HEK293 (cell line): ENCODE measurements at regions not wholly inside any gene's neighbourhood (a gene's known extent, or its start where the extent isn't known, plus 50 kb on each side); places are given as distances from the start of the nearest gene placed in this dataset.

Experiments
- CTCF ChIA-PET: fragments of 350-600 bp; formaldehyde crosslinking; extraction: SDS; loops from one replicate; lab custom pipeline; 2021; ENCODE audit warnings: antibody characterized with exemption; lab: Yijun Ruan, JAX
- POLR2A ChIA-PET: fragments of 300-600 bp; formaldehyde crosslinking; extraction: SDS; loops from one replicate; lab custom pipeline; 2020; ENCODE audit warnings: antibody characterized with exemption, inconsistent platforms; lab: Yijun Ruan, JAX
- H3K27ac ChIP-seq: fragments of 200-500 bp; sonication (Bioruptor generic); 2 replicates; pipeline ENCODE4 v1.5.1; 2014; ENCODE audit warnings: low read depth, low read length, control low read depth, inconsistent platforms; ENCODE audit errors: extremely low read depth
- H3K36me3 ChIP-seq, 2 experiments: fragments of 200-500 bp in 1 of 2; sonication (Bioruptor generic) in 1 of 2; 1 replicate in 1 of 2; 2 replicates in 1 of 2; pipeline ENCODE4 v1.5.1; 2014 to 2017; ENCODE audit warnings: inconsistent platforms in 2 of 2, low read length in 2 of 2; ENCODE audit not compliant: control insufficient read depth in 2 of 2, insufficient read depth in 1 of 2
- H3K4me1 ChIP-seq: fragments of 200-500 bp; sonication (Bioruptor generic); 2 replicates; pipeline ENCODE4 v1.5.1; 2014; ENCODE audit warnings: mild to moderate bottlenecking, low read length, inconsistent platforms; ENCODE audit not compliant: control insufficient read depth, insufficient read depth
- H3K4me3 ChIP-seq: 2 replicates; pipeline ENCODE4 v1.5.1; 2011; ENCODE audit warnings: low read depth, mild to moderate bottlenecking, control low read depth, low read length, moderate library complexity
- H3K9me3 ChIP-seq: fragments of 200-500 bp; sonication (Bioruptor generic); 2 replicates; pipeline ENCODE4 v1.5.1; 2014; ENCODE audit warnings: low read depth, low read length, inconsistent platforms; ENCODE audit not compliant: control insufficient read depth, insufficient read depth
- REST ChIP-seq: fragments of 450-650 bp; formaldehyde crosslinking; IDR thresholded peaks from 2 replicates; pipeline ENCODE4 v1.5.1; 2016; ENCODE audit warnings: missing biosample characterization, missing genetic modification characterization
- SP2 ChIP-seq: fragments of 450-650 bp; formaldehyde crosslinking; IDR thresholded peaks from 2 replicates; pipeline ENCODE4 v1.5.1; 2016; ENCODE audit warnings: missing biosample characterization, missing genetic modification characterization
- ZBTB26 ChIP-seq: fragments of 450-650 bp; formaldehyde crosslinking; optimal IDR thresholded peaks from 2 replicates; pipeline ENCODE3; 2016; ENCODE audit warnings: missing biosample characterization, mild to moderate bottlenecking, missing genetic modification characterization
- ZFP69B ChIP-seq: fragments of 450-650 bp; formaldehyde crosslinking; IDR thresholded peaks from 2 replicates; pipeline ENCODE4 v1.5.1; 2016; ENCODE audit warnings: missing biosample characterization, missing genetic modification characterization
- ZNF112 ChIP-seq: fragments of 450-650 bp; formaldehyde crosslinking; IDR thresholded peaks from 2 replicates; pipeline ENCODE4 v1.5.0; 2017; ENCODE audit warnings: missing biosample characterization, missing genetic modification characterization
- ZNF114 ChIP-seq: fragments of 450-650 bp; formaldehyde crosslinking; IDR thresholded peaks from 2 replicates; pipeline ENCODE4 v1.5.0; 2017; ENCODE audit warnings: missing biosample characterization, missing genetic modification characterization
- ZNF140 ChIP-seq: fragments of 450-650 bp; formaldehyde crosslinking; IDR thresholded peaks from 2 replicates; pipeline ENCODE4 v1.5.1; 2016; ENCODE audit warnings: missing biosample characterization, missing genetic modification characterization
- ZNF19 ChIP-seq: fragments of 450-650 bp; formaldehyde crosslinking; IDR thresholded peaks from 2 replicates; pipeline ENCODE4; 2016; ENCODE audit warnings: missing biosample characterization, missing genetic modification characterization, low read depth
- ZNF214 ChIP-seq: fragments of 450-650 bp; formaldehyde crosslinking; IDR thresholded peaks from 2 replicates; pipeline ENCODE4 v1.5.1; 2017; ENCODE audit warnings: missing biosample characterization, mild to moderate bottlenecking, missing genetic modification characterization, borderline replicate concordance
- ZNF266 ChIP-seq: fragments of 450-650 bp; formaldehyde crosslinking; IDR thresholded peaks from 2 replicates; pipeline ENCODE4 v1.5.1; 2016; ENCODE audit warnings: missing biosample characterization, missing genetic modification characterization, low read depth
- ZNF449 ChIP-seq: fragments of 450-650 bp; formaldehyde crosslinking; IDR thresholded peaks from 2 replicates; pipeline ENCODE4 v1.5.1; 2017; ENCODE audit warnings: missing biosample characterization, mild to moderate bottlenecking, missing genetic modification characterization, moderate library complexity
- ZNF555 ChIP-seq: fragments of 450-650 bp; formaldehyde crosslinking; conservative IDR thresholded peaks from 2 replicates; pipeline ENCODE4 v1.5.1; 2017; ENCODE audit warnings: missing biosample characterization, mild to moderate bottlenecking, missing genetic modification characterization, inconsistent platforms
- ZNF558 ChIP-seq: fragments of 450-650 bp; formaldehyde crosslinking; IDR thresholded peaks from 2 replicates; pipeline ENCODE4 v1.5.1; 2016; ENCODE audit warnings: missing biosample characterization, missing genetic modification characterization
- ZNF561 ChIP-seq: fragments of 450-650 bp; IDR thresholded peaks from 2 replicates; pipeline ENCODE4 v1.5.1; 2018; ENCODE audit warnings: missing biosample characterization, missing genetic modification characterization, borderline replicate concordance
- ZNF610 ChIP-seq: fragments of 450-650 bp; formaldehyde crosslinking; IDR thresholded peaks from 2 replicates; pipeline ENCODE4 v1.5.1; 2016; ENCODE audit warnings: missing biosample characterization, missing genetic modification characterization, borderline replicate concordance
- ZNF623 ChIP-seq: fragments of 450-650 bp; formaldehyde crosslinking; IDR thresholded peaks from 2 replicates; pipeline ENCODE4 v1.5.1; 2016; ENCODE audit warnings: missing biosample characterization, missing genetic modification characterization
- ZNF664 ChIP-seq: fragments of 450-650 bp; formaldehyde crosslinking; IDR thresholded peaks from 2 replicates; pipeline ENCODE4 v1.5.1; 2016; ENCODE audit warnings: missing biosample characterization, missing genetic modification characterization
- TF ChIP-seq, protein P1 (sequence below): fragments of 450-650 bp; formaldehyde crosslinking; IDR thresholded peaks from 2 replicates; pipeline ENCODE4 v1.5.1; 2016; ENCODE audit warnings: missing biosample characterization, missing genetic modification characterization

GRCh38 chr3:117181222-117181621, 471.6 kb downstream of the TUSC7 start (continued):
- no peak for TF ChIP-seq ZBTB26 (tag by site-specific recombination)
- no peak for TF ChIP-seq ZNF623

- Histone ChIP-seq H3K4me3 (no peak overlapping the region), H3K27ac (no peak overlapping the region), H3K36me3 (no peaks in the 10 kb centered on the region), H3K4me1 (no peaks in the 10 kb centered on the region), H3K9me3 (no peaks in the 10 kb centered on the region)
- POLR2A ChIA-PET, result no interaction called here
- TF ChIP-seq ZNF266 (tag by site-specific recombination) (no peak), REST (tag by site-specific recombination) (no peak), ZNF555 (tag by site-specific recombination) (no peak), ZNF114 (tag by site-specific recombination) (no peak), ZNF561 (no peak)
- TF ChIP-seq, protein P1, sequence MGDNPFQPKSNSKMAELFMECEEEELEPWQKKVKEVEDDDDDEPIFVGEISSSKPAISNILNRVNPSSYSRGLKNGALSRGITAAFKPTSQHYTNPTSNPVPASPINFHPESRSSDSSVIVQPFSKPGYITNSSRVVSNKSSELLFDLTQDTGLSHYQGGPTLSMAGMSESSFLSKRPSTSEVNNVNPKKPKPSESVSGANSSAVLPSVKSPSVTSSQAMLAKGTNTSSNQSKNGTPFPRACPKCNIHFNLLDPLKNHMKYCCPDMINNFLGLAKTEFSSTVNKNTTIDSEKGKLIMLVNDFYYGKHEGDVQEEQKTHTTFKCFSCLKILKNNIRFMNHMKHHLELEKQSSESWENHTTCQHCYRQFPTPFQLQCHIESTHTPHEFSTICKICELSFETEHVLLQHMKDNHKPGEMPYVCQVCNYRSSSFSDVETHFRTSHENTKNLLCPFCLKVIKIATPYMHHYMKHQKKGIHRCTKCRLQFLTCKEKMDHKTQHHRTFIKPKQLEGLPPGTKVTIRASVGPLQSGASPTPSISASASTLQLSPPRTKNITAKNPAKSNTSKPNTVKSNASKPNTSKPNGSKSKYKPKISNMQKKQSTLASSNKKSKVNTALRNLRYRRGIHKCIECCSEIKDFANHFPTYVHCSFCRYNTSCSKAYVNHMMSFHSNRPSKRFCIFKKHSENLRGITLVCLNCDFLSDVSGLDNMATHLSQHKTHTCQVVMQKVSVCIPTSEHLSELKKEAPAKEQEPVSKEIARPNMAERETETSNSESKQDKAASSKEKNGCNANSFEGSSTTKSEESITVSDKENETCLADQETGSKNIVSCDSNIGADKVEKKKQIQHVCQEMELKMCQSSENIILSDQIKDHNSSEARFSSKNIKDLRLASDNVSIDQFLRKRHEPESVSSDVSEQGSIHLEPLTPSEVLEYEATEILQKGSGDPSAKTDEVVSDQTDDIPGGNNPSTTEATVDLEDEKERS (tag by site-specific recombination), result no peak
- CTCF ChIA-PET, result interaction anchor here (0.6 kb wide), 1 partner anchor 1938 kb away, joined by 3 read pairs; no protein-coding TSS in a partner anchor
Measured at GRCh38 chr3:117184574-117184973, 475.0 kb downstream of the TUSC7 start.

- Histone ChIP-seq H3K4me1 (no peaks in the 10 kb centered on the region), H3K9me3 (no peaks in the 10 kb centered on the region), H3K27ac (no peak overlapping the region), H3K36me3 (no peaks in the 10 kb centered on the region), H3K4me3 (no peak overlapping the region)
- POLR2A ChIA-PET, result no interaction called here
- CTCF ChIA-PET, result no interaction called here
- no peak for TF ChIP-seq ZNF112
- TF ChIP-seq ZNF449 (tag by site-specific recombination), result no peak
- no peak for TF ChIP-seq ZNF19 (tag by site-specific recombination)
- no peak for TF ChIP-seq ZNF140 (tag by site-specific recombination)
- no peak for TF ChIP-seq ZNF610 (tag by site-specific recombination)
- no peak for TF ChIP-seq ZNF664
- TF ChIP-seq ZFP69B, result no peak
- TF ChIP-seq ZNF558 (tag by site-specific recombination), result no peak
- TF ChIP-seq ZNF623, result no peak
- no peak for TF ChIP-seq ZNF214 (tag by site-specific recombination)
- no peak for TF ChIP-seq SP2 (tag by site-specific recombination)
Measured at GRCh38 chr3:117191245-117191644, 481.7 kb downstream of the TUSC7 start.
